Right atrium auricular region (tissue), 2 donors: ENCODE measurements at regions not wholly inside any gene's neighbourhood (a gene's known extent, or its start where the extent isn't known, plus 50 kb on each side); places are given as distances from the start of the nearest gene placed in this dataset.

Experiments used
- DNase-seq: peaks from one replicate; pipeline ENCODE4 v3.0.0-alpha.2; 2019; ENCODE audit warnings: low spot score
- H3K27ac ChIP-seq, 2 donors: fragments of 200-600 bp; sonication (generic); 1 replicate in 1 of 2; 2 replicates in 1 of 2; pipeline ENCODE4 v1.5.1; 2016 to 2019
- H3K27me3 ChIP-seq, 2 donors: fragments of 200-600 bp; sonication (generic); one replicate each; pipeline versions ENCODE4 v1.5.1 to v1.6.0; 2017 to 2019
- H3K36me3 ChIP-seq: fragments of 200-600 bp; sonication (generic); one replicate; pipeline ENCODE4 v1.5.1; 2016
- H3K4me1 ChIP-seq, 2 donors: fragments of 200-600 bp; sonication (generic); one replicate each; pipeline versions ENCODE4 v1.5.1 to v1.6.0; 2017 to 2019
- H3K4me3 ChIP-seq, 2 donors: fragments of 200-600 bp; sonication (generic); 1 replicate in 1 of 2; 2 replicates in 1 of 2; pipeline ENCODE4 v1.5.1; 2017 to 2019; ENCODE audit warnings: mild to moderate bottlenecking in 1 of 2, moderate library complexity in 1 of 2
- H3K9me3 ChIP-seq, 2 donors: fragments of 200-600 bp; sonication (generic); one replicate each; pipeline ENCODE4 v1.5.1; 2019
- CTCF ChIP-seq, 2 donors: fragments of 200-600 bp; sonication (generic); IDR thresholded peaks; one replicate each; pipeline ENCODE4 v1.5.1; 2019; ENCODE audit warnings: antibody characterized with exemption in 2 of 2

GRCh38 chr4:96039803-96040436, 200.0 kb downstream of the PDHA2 start:
- H3K9me3 ChIP-seq, result no peaks in the 10 kb centered on the region
- H3K27ac ChIP-seq, result no peak overlapping the region
- TF ChIP-seq CTCF (IDR thresholded peaks at IDR 0.05), result no peak
- no peaks in the 10 kb centered on the region for H3K4me1 ChIP-seq
- no peaks in the 10 kb centered on the region for H3K36me3 ChIP-seq
- H3K4me3 ChIP-seq, result no peak overlapping the region
- no peak for DNase-seq
- no peaks in the 10 kb centered on the region for H3K27me3 ChIP-seq

GRCh38 chr4:96044971-96045370, 205.1 kb downstream of the PDHA2 start:
- Histone ChIP-seq H3K36me3 (no peaks in the 10 kb centered on the region), H3K4me3 (no peak overlapping the region), H3K4me1 (no peaks in the 10 kb centered on the region), H3K9me3 (no peaks in the 10 kb centered on the region), H3K27ac (no peak overlapping the region), H3K27me3 (no peaks in the 10 kb centered on the region)
- no peak for TF ChIP-seq CTCF (IDR thresholded peaks at IDR 0.05)
- no peak for DNase-seq

GRCh38 chr4:96052827-96053226, 212.9 kb downstream of the PDHA2 start:
- H3K36me3 ChIP-seq, result no peaks in the 10 kb centered on the region

GRCh38 chr4:96056346-96056934, 216.5 kb downstream of the PDHA2 start:
- no peak overlapping the region for H3K4me3 ChIP-seq
- H3K27me3 ChIP-seq, result no peaks in the 10 kb centered on the region
- no peak for TF ChIP-seq CTCF (IDR thresholded peaks at IDR 0.05)
- no peaks in the 10 kb centered on the region for H3K36me3 ChIP-seq
- no peaks in the 10 kb centered on the region for H3K4me1 ChIP-seq
- no peak for DNase-seq
- no peaks in the 10 kb centered on the region for H3K9me3 ChIP-seq
- H3K27ac ChIP-seq, result no peak overlapping the region

More at GRCh38 chr4:96052827-96053226, 212.9 kb downstream of the PDHA2 start:
- no peak overlapping the region for H3K4me3 ChIP-seq
- TF ChIP-seq CTCF (IDR thresholded peaks at IDR 0.05), result no peak
- no peaks in the 10 kb centered on the region for H3K4me1 ChIP-seq
- H3K9me3 ChIP-seq, result no peaks in the 10 kb centered on the region
- DNase-seq, result no peak
- no peaks in the 10 kb centered on the region for H3K27me3 ChIP-seq
- no peak overlapping the region for H3K27ac ChIP-seq

- no peak for TF ChIP-seq CTCF (IDR thresholded peaks at IDR 0.05)
- Histone ChIP-seq H3K4me1 (no peaks in the 10 kb centered on the region), H3K27ac (no peak overlapping the region), H3K27me3 (no peaks in the 10 kb centered on the region), H3K36me3 (no peaks in the 10 kb centered on the region), H3K4me3 (no peak overlapping the region), H3K9me3 (no peaks in the 10 kb centered on the region)
- DNase-seq, result no peak
These were observed 223.7 kb downstream of the PDHA2 start for GRCh38 chr4:96063639-96064038.

- no peak overlapping the region for H3K4me3 ChIP-seq
- no peak overlapping the region for H3K27ac ChIP-seq
- TF ChIP-seq CTCF (IDR thresholded peaks at IDR 0.05), result no peak
These were observed 233.6 kb downstream of the PDHA2 start for GRCh38 chr4:96073461-96073860.

More at GRCh38 chr4:96073461-96073860, 233.6 kb downstream of the PDHA2 start:
- Histone ChIP-seq H3K27me3 (no peaks in the 10 kb centered on the region), H3K9me3 (no peaks in the 10 kb centered on the region), H3K36me3 (no peaks in the 10 kb centered on the region), H3K4me1 (no peaks in the 10 kb centered on the region)
- no peak for DNase-seq
